GM21619 (cell line): ENCODE measurements at regions not wholly inside any gene's neighbourhood (a gene's known extent, or its start where the extent isn't known, plus 50 kb on each side); places are given as distances from the start of the nearest gene placed in this dataset.
"Not testable (repeated sequence)": the region's sequence is repeated elsewhere in the genome, so short reads cannot be mapped to it uniquely, and the experiment has no call there.

Source experiments
- ATAC-seq: cut with Tn5 transposase; IDR thresholded peaks from one replicate; pipeline ENCODE4 v1.9.1; 2021; ENCODE audit not compliant: unreplicated experiment

DNA sequence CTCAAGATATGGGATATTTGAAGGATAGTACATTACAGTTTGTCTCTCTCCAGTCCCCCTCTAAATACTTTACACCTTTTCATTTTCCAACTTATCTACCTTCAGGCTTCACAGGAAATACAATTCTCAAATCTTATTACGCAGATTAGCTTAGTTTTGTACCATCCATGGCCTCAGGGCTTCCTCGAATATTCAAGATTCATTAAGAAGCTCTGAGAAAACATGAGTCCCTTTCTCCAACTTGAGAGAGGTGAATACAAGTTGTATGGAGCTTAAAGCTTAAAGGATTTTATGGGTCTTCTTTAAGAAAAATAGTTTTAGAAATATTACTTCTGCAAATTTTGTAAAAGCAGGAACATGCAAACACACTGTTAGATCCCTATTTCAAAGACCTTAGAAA is 1212.5 kb downstream of the GALC start:
- ATAC-seq: no peak

DNA sequence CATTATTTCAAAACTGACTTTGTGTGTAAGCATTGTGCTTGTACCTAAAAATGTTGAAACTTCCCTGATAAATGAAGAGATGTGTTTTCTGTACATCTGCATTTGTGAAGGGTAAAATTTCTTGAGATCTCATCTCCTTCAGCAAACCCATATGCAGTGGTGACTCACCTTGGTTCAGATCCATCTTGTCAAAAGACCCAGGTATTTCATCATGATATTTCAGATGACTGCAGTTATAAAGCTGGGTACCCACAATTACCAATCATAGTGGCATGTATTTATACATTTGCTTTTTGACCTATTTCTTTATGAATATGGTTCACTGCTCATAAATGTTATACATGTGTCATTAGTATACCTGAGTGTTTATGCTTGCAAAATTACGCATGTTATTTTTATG is 1213.6 kb downstream of the GALC start:
- ATAC-seq: no peak

- ATAC-seq: no peak
Observed at GRCh38 chr14:86777963-86778602, 1214.9 kb downstream of the GALC start.

GRCh38 chr14:86775896-86776295 is 1217.1 kb downstream of the GALC start:
- not testable (repeated sequence) for ATAC-seq

DNA sequence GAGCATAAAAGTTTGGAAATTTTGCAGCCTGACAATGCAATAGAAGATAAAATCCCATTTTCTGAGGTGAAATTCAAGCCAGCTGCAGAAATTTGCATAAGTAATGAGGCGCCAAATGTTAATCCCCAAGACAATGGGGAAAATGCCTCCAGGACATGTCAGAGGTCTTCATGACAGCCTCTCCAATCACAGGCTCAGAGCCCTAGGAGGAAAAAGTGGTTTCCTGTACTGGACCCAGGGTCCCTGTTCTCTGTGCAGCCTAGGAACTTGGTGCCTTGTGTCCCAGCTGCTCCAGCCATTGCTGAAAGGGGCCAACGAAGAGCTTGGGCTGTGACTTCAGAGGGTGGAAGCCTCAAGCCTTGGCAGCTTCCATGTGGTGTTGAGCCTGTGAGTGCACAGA is 1218.1 kb downstream of the GALC start:
- no peak for ATAC-seq

DNA sequence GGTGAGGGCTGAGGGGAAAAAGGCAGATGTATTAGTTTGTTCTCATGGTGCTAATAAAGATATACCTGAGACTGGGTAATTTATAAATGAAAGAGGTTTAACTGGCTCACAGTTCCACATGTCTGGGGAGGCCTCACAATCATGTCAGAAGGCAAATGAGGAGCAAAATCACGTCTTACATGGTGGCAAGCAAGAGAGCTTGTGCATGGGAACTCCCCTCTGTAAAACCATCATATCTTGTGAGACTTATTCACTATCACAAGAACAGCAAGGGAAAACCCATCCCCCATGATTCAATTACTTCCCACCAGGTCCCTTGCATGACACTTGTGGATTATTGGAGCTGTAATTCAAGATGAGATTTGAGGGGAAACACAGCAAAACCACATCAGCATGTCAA is 1220.9 kb downstream of the GALC start:
- ATAC-seq: no peak

DNA sequence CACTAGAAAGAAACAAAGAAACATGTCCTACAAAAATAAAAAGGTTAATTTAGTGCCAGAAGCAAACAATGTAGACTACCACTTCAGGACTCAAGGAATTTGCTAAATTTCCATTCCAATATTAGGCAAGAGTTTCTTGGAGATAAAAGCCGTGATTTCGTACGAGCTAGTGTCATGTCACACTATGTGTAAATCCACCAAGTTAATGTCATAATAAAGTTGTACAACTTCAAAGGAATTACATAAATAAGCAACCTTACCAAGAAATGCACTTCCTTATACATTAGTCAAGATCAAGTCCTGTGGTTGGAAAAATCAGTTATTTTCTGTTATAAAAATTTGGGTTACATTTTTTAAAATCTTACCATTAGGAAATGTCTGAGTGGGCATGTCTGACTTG is 1222.8 kb downstream of the GALC start:
- ATAC-seq: no peak

- ATAC-seq: no peak
Observed at GRCh38 chr14:86766469-86766868, 1226.5 kb downstream of the GALC start.

- no peak for ATAC-seq
Observed at GRCh38 chr14:86761611-86762010, 1231.4 kb downstream of the GALC start.

DNA sequence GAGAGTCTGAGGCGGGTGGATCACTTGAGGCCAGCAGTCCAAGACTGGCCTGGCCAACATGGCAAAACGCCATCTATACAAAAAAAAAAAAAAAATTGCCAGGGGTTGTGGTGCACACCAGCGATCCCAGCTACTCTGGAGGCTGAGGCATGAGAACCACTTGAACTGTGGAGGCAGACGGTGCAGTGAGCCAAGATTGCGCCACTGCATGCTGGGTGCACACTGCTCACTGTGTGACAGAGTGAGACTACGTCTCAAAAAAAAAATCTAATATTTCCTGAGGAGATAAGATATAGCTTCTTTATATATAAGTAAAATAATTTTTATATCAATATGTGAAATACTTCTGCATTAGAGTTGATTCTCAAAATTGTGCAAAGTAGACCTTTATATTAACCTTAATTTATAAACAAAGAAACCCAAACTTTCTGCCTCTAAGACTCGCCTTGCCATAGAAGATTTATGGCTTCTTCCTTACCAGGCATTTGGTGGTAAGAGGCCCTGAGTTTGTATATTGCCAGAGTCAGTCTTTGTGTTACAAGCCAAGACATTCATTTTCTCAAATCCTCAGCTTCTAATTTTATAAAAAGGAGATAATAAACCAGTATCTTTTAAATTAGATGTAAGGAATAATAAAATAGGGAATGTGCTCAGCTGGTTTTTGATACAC is 1226.7 kb downstream of the FLRT2 start:
- ATAC-seq: no peak

DNA sequence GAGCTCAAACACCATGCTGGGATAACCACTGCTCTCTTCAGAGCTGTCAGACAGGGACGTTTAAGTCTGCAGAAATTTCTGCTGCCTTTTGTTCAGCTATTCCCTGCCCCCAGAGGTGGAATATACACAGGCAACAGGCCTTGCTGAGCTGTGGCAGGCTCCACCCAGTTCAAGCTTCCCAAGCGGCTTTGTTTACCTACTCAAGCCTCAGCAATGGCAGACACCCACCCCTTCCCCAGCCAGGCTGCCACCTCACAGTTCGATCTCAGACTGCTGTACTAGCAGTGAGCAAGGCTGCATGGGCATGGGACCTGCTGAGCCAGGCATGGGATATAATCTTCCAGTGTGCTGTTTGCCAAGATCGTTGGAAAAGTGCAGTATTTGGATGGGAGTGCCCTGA is 1220.5 kb downstream of the FLRT2 start:
- ATAC-seq: not testable (repeated sequence)

GRCh38 chr14:86739761-86740160 is 1209.8 kb downstream of the FLRT2 start:
- ATAC-seq: no peak

- ATAC-seq: not testable (repeated sequence)
Observed at GRCh38 chr14:86731427-86731826, 1201.5 kb downstream of the FLRT2 start.

DNA sequence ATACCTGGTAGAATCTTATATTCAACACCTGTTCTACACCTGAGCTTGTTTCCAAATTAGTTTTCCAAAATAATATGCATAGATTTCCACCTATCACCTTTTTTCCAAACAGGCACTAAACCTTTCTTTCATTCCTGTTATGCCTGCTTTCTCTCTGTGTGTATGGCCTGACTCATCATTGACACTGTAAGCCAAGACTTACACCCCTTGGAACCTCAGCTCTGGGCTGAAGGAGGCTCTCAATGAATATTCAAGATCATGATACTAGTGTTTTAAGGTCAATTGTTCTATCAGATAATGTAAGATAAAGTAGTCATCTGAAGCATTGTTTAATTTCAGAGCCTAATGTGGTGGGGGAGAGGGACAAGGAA is 1193.3 kb downstream of the FLRT2 start:
- no peak for ATAC-seq

- no peak for ATAC-seq
Observed at GRCh38 chr14:86722612-86723253, 1192.8 kb downstream of the FLRT2 start.

GRCh38 chr14:86714575-86714974 is 1184.6 kb downstream of the FLRT2 start:
- ATAC-seq: no peak

DNA sequence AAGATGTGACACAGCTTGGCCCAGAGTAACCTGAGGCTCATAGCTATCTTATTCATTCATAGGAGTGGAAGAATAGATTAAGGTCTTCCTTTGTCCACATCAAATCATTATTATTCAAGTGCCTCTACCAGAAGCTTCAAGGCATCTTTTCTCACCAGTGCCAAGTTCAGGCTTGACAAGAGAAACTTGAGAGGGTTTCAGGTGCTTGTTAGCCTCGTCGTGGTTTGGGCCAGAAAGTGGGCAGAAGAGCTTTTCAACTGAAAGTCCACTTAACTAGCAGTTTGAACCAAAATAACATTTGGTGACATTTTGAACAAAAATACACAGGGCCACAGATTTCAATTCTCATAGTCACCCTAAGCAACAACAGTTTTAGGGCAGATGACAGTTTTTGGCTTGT is 1184.2 kb downstream of the FLRT2 start:
- no peak for ATAC-seq

- ATAC-seq: no peak
Observed at GRCh38 chr14:86712727-86713126, 1182.8 kb downstream of the FLRT2 start.

DNA sequence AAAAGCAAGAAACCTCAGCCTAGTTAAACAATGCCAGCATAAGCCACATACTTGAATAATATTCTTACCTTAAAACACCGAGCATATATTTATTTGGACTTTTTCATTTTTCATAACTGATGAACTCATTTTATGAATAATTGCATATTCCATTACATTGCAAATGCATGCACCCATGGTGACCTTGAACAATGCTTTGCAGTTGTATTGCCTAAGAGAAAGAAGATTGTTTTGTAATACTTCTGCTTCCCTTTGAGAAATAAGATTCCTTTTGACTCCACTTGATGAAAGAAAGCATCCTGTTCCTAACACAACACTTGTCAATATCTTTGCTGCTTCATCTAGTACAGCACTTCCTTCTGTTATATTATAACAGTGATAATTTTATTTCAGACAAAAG is 1182.2 kb downstream of the FLRT2 start:
- no peak for ATAC-seq

- ATAC-seq: no peak
Observed at GRCh38 chr14:86708846-86709339, 1178.9 kb downstream of the FLRT2 start.

DNA sequence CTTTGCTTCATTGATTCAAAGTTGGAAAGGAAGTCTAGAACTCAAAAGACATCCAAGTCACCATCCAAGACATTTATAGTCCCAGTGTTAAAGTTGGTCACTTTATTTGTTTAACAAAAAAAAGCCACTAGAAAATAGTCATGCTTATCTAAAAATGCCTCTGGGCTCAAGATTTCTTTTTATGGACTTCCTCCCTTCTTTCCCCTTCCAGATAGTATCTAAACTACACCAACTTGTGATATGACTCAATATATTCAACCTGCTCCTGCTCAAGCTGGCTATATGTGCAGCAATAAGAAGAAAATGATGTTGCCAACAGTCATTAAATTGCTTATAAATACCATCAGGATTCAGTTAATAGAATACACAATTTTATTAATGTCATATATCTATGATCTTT is 1177.1 kb downstream of the FLRT2 start:
- ATAC-seq: no peak

- ATAC-seq: no peak
Observed at GRCh38 chr14:86683561-86683960, 1153.6 kb downstream of the FLRT2 start.
